ENCODE measurements at regions not wholly inside any gene's neighbourhood (a gene's known extent, or its start where the extent isn't known, plus 50 kb on each side); places are given as distances from the start of the nearest gene placed in this dataset.

GRCh38 chr22:48822278-48823233 is 1005.1 kb downstream of the BRD1 start:
- TF ChIP-seq CTCF (conservative IDR thresholded peaks at IDR 0.05; ENCODE audit: low read depth, low read length) (no peak), EZH2phosphoT487 (IDR thresholded peaks at IDR 0.05; ENCODE audit: borderline replicate concordance, low read length) (no peak), EZH2 (IDR thresholded peaks at IDR 0.05; ENCODE audit: low read length, unreplicated experiment) (no peak)
- BruUV-seq (replicated peaks) = no TSS peak
- no peaks in the 10 kb centered on the region for H3K9me2 ChIP-seq (replicated peaks; ENCODE audit: low read length)
- no peak overlapping the region for H3K9ac ChIP-seq (ENCODE audit: low read length)
- no peaks in the 10 kb centered on the region for H3F3A ChIP-seq (ENCODE audit: low read length, unreplicated experiment)
- no peaks in the 10 kb centered on the region for H3K9me3 ChIP-seq (ENCODE audit: low read length)
- intact Hi-C loops (cut with micrococcal nuclease) = no loop called here
- no peak overlapping the region for H2AFZ ChIP-seq (ENCODE audit: low read length)
- H3K4me3 ChIP-seq (ENCODE audit: low read length) = no peak overlapping the region
- no peaks in the 10 kb centered on the region for H3K27me3 ChIP-seq (ENCODE audit: low read length)
- H3K4me2 ChIP-seq (ENCODE audit: low read length) = no peak overlapping the region
- POLR2A ChIA-PET (ENCODE audit: unreplicated experiment) = no interaction called here
- no peaks in the 10 kb centered on the region for H3K79me2 ChIP-seq (ENCODE audit: low read length)
- DNase-seq (no peak), ATAC-seq (no peak)
- no peak overlapping the region for H3K27ac ChIP-seq (ENCODE audit: low read length)
- CTCF ChIA-PET = no interaction called here
- no peaks in the 10 kb centered on the region for H4K20me1 ChIP-seq (ENCODE audit: low read length)
- no peaks in the 10 kb centered on the region for H3K36me3 ChIP-seq (ENCODE audit: low read depth, low read length)
- H3K4me1 ChIP-seq (ENCODE audit: insufficient read depth, low read length) = no peaks in the 10 kb centered on the region

GRCh38 chr22:48821727-48822126 is 1005.9 kb downstream of the BRD1 start:
- intact Hi-C loops (cut with micrococcal nuclease) = no loop called here
- Histone ChIP-seq H4K20me1 (ENCODE audit: low read length) (no peaks in the 10 kb centered on the region), H2AFZ (ENCODE audit: low read length) (no peak overlapping the region), H3K27me3 (ENCODE audit: low read length) (no peaks in the 10 kb centered on the region), H3K9ac (ENCODE audit: low read length) (no peak overlapping the region), H3F3A (ENCODE audit: low read length, unreplicated experiment) (no peaks in the 10 kb centered on the region), H3K9me2 (replicated peaks; ENCODE audit: low read length) (no peaks in the 10 kb centered on the region), H3K79me2 (ENCODE audit: low read length) (no peaks in the 10 kb centered on the region), H3K36me3 (ENCODE audit: low read depth, low read length) (no peaks in the 10 kb centered on the region), H3K4me2 (ENCODE audit: low read length) (no peak overlapping the region), H3K4me3 (ENCODE audit: low read length) (no peak overlapping the region), H3K4me1 (ENCODE audit: insufficient read depth, low read length) (no peaks in the 10 kb centered on the region), H3K27ac (ENCODE audit: low read length) (no peak overlapping the region), H3K9me3 (ENCODE audit: low read length) (no peaks in the 10 kb centered on the region)
- ChIA-PET CTCF (no interaction called here), POLR2A (ENCODE audit: unreplicated experiment) (no interaction called here)
- BruUV-seq (replicated peaks) = no TSS peak
- DNase-seq (no peak), ATAC-seq (no peak)
- TF ChIP-seq EZH2phosphoT487 (IDR thresholded peaks at IDR 0.05; ENCODE audit: borderline replicate concordance, low read length) (no peak), CTCF (conservative IDR thresholded peaks at IDR 0.05; ENCODE audit: low read depth, low read length) (no peak)

GRCh38 chr22:48821346-48821690 is 1006.4 kb downstream of the BRD1 start:
- H2AFZ ChIP-seq (ENCODE audit: low read length) = no peak overlapping the region
- H3K4me2 ChIP-seq (ENCODE audit: low read length) = no peak overlapping the region
- H3K4me1 ChIP-seq (ENCODE audit: insufficient read depth, low read length) = no peaks in the 10 kb centered on the region
- POLR2A ChIA-PET (ENCODE audit: unreplicated experiment) = no interaction called here
- TF ChIP-seq EZH2phosphoT487 (IDR thresholded peaks at IDR 0.05; ENCODE audit: borderline replicate concordance, low read length) (no peak), EZH2 (IDR thresholded peaks at IDR 0.05; ENCODE audit: low read length, unreplicated experiment) (no peak), CTCF (conservative IDR thresholded peaks at IDR 0.05; ENCODE audit: low read depth, low read length) (no peak)
- H3K9ac ChIP-seq (ENCODE audit: low read length) = no peak overlapping the region
- H3K9me2 ChIP-seq (replicated peaks; ENCODE audit: low read length) = no peaks in the 10 kb centered on the region
- H3K27me3 ChIP-seq (ENCODE audit: low read length) = no peaks in the 10 kb centered on the region
- no TSS peak for BruUV-seq (replicated peaks)
- intact Hi-C loops (cut with micrococcal nuclease) = no loop called here
- H3K79me2 ChIP-seq (ENCODE audit: low read length) = no peaks in the 10 kb centered on the region
- H3K27ac ChIP-seq (ENCODE audit: low read length) = no peak overlapping the region
- no peak overlapping the region for H3K4me3 ChIP-seq (ENCODE audit: low read length)
- no peaks in the 10 kb centered on the region for H3K9me3 ChIP-seq (ENCODE audit: low read length)
- no peaks in the 10 kb centered on the region for H4K20me1 ChIP-seq (ENCODE audit: low read length)
- DNase-seq = no peak
- H3K36me3 ChIP-seq (ENCODE audit: low read depth, low read length) = no peaks in the 10 kb centered on the region
- ATAC-seq = no peak
- H3F3A ChIP-seq (ENCODE audit: low read length, unreplicated experiment) = no peaks in the 10 kb centered on the region
- CTCF ChIA-PET = no interaction called here

All from PC-3 (cell line).